CD14-positive monocyte (primary cell): ENCODE measurements at regions not wholly inside any gene's neighbourhood (a gene's known extent, or its start where the extent isn't known, plus 50 kb on each side); places are given as distances from the start of the nearest gene placed in this dataset.

ENCODE experiments used
- DNase-seq, 3 donors: peaks; one replicate each; pipeline ENCODE4 v3.0.0-alpha.2; 2011 to 2022
- H2AFZ ChIP-seq: 2 replicates; pipeline ENCODE4 v1.6.0; 2012; ENCODE audit warnings: mild to moderate bottlenecking, low read depth, low read length, inconsistent platforms; ENCODE audit not compliant: insufficient read depth, poor library complexity, severe bottlenecking
- H3K27ac ChIP-seq, 2 donors: 1 replicate in 1 of 2; 2 replicates in 1 of 2; pipeline ENCODE4 v1.5.1; 2012 to 2013; ENCODE audit warnings: low read length in 2 of 2, control low read depth in 1 of 2, inconsistent platforms in 1 of 2, low read depth in 1 of 2, mild to moderate bottlenecking in 1 of 2
- H3K27me3 ChIP-seq, 2 donors: one replicate each; pipeline versions ENCODE4 v1.6.0 to v1.6.1; 2011 to 2013; ENCODE audit warnings: low read length in 2 of 2; ENCODE audit not compliant: control insufficient read depth in 2 of 2, insufficient read depth in 2 of 2
- H3K36me3 ChIP-seq, 2 donors: replicated peaks in 1 of 2; 1 replicate in 1 of 2; 2 replicates in 1 of 2; pipeline versions ENCODE4 v1.5.1 to v1.6.1; 2012 to 2013; ENCODE audit warnings: low read length in 2 of 2, control low read depth in 1 of 2, inconsistent platforms in 1 of 2, mild to moderate bottlenecking in 1 of 2; ENCODE audit not compliant: insufficient read depth in 2 of 2, control insufficient read depth in 1 of 2
- H3K4me1 ChIP-seq, 2 donors: 1 replicate in 1 of 2; 2 replicates in 1 of 2; pipeline versions ENCODE4 v1.5.1 to v1.6.1; 2012 to 2013; ENCODE audit warnings: low read length in 2 of 2, control low read depth in 1 of 2, inconsistent platforms in 1 of 2, mild to moderate bottlenecking in 1 of 2, moderate library complexity in 1 of 2; ENCODE audit not compliant: insufficient read depth in 2 of 2, control insufficient read depth in 1 of 2
- H3K4me2 ChIP-seq: replicated peaks from 2 replicates; pipeline ENCODE3; 2012; ENCODE audit warnings: low read length, moderate library complexity, mild to moderate bottlenecking; ENCODE audit not compliant: poor library complexity, severe bottlenecking; ENCODE audit errors: extremely low read depth
- H3K4me3 ChIP-seq, 3 experiments: fragments of 200-600 bp in 1 of 3; sonication (generic) in 1 of 3; replicated peaks in 1 of 3; 1 replicate in 2 of 3; 2 replicates in 1 of 3; pipeline ENCODE4 v1.5.1; 2011 to 2013; ENCODE audit warnings: low read length in 3 of 3, mild to moderate bottlenecking in 3 of 3, control low read depth in 2 of 3, low read depth in 2 of 3, inconsistent platforms in 1 of 3, moderate library complexity in 1 of 3
- H3K79me2 ChIP-seq: 2 replicates; pipeline ENCODE4 v1.6.0; 2012; ENCODE audit warnings: mild to moderate bottlenecking, control low read depth, inconsistent platforms, low read length, moderate library complexity; ENCODE audit not compliant: insufficient read depth
- H3K9ac ChIP-seq: 2 replicates; pipeline ENCODE4 v1.6.0; 2017; ENCODE audit warnings: low read length, mild to moderate bottlenecking; ENCODE audit not compliant: insufficient read depth, poor library complexity, severe bottlenecking
- H3K9me3 ChIP-seq, 2 donors: replicated peaks in 1 of 2; 1 replicate in 1 of 2; 2 replicates in 1 of 2; pipeline versions ENCODE4 v1.5.1 to v1.6.1; 2012 to 2013; ENCODE audit warnings: low read length in 2 of 2, control low read depth in 1 of 2; ENCODE audit not compliant: control insufficient read depth in 1 of 2, insufficient read depth in 1 of 2
- H4K20me1 ChIP-seq: 2 replicates; pipeline ENCODE4 v1.6.0; 2012; ENCODE audit warnings: mild to moderate bottlenecking, low read length, control low read depth, moderate library complexity; ENCODE audit not compliant: insufficient read depth
- H3K27ac Mint-ChIP-seq, 7 donors: one replicate each; pipeline ENCODE4 v1.8.0; 2020; ENCODE audit warnings: mild to moderate bottlenecking in 7 of 7, mixed read lengths in 7 of 7, moderate library complexity in 6 of 7, inconsistent platforms in 2 of 7
- H3K27me3 Mint-ChIP-seq, 3 donors: one replicate each; pipeline ENCODE4 v1.8.0; 2021 to 2022; ENCODE audit warnings: low read depth in 3 of 3, mild to moderate bottlenecking in 3 of 3, mixed read lengths in 3 of 3, moderate library complexity in 3 of 3, inconsistent platforms in 1 of 3
- H3K36me3 Mint-ChIP-seq, 2 donors: one replicate each; pipeline ENCODE4 v1.8.0; 2020; ENCODE audit warnings: mixed read lengths in 2 of 2, inconsistent platforms in 1 of 2, mild to moderate bottlenecking in 1 of 2
- H3K4me1 Mint-ChIP-seq: one replicate; pipeline ENCODE4 v1.8.0; 2020; ENCODE audit warnings: mild to moderate bottlenecking, mixed read lengths
- H3K4me3 Mint-ChIP-seq, 2 donors: one replicate each; pipeline ENCODE4 v1.8.0; 2020; ENCODE audit warnings: mild to moderate bottlenecking in 2 of 2, mixed read lengths in 2 of 2, moderate library complexity in 1 of 2
- H3K9me3 Mint-ChIP-seq, 7 donors: one replicate each; pipeline ENCODE4 v1.8.0; 2020 to 2022; ENCODE audit warnings: mixed read lengths in 7 of 7, mild to moderate bottlenecking in 6 of 7, moderate library complexity in 6 of 7, inconsistent platforms in 2 of 7
- CTCF ChIP-seq: fragments of 200-600 bp; IDR thresholded peaks from one replicate; pipeline ENCODE4 v1.8.0; 2022; ENCODE audit warnings: antibody characterized with exemption, mild to moderate bottlenecking
- WGBS: methylation state at CpG from one replicate; pipeline ENCODE4 v1.1.5; 2013; ENCODE audit warnings: missing lambda C conversion rate; ENCODE audit not compliant: insufficient coverage; 5-methylcytosine and 5-hydroxymethylcytosine counted together
- intact Hi-C, 2 donors: fragments of 100-400 bp; cut with micrococcal nuclease; formaldehyde crosslinking; loops; one replicate each; pipeline versions ENCODE4 v1.15.0 to v1.15.1; 2023

- H3K4me1 ChIP-seq, result no peaks in the 10 kb centered on the region
- H3K27me3 ChIP-seq, result no peaks in the 10 kb centered on the region
- Mint-ChIP-seq H3K4me3 (no peak overlapping the region), H3K27ac (no peak overlapping the region), H3K4me1 (no peaks in the 10 kb centered on the region), H3K27me3 (peaks cover 0 to 2% (median 0%) of the 10 kb centered on the region in 3 donors), H3K36me3 (no peaks in the 10 kb centered on the region), H3K9me3 (peaks cover 4 to 18% (median 10%) of the 10 kb centered on the region in 7 donors)
- intact Hi-C loops, result no loop called here
- H3K27ac ChIP-seq, result no peak overlapping the region
- DNase-seq, result no peak
- no peak overlapping the region for H3K4me3 ChIP-seq
- no CpG with 5 or more reads among the region's 4 CpGs for WGBS
- no peaks in the 10 kb centered on the region for H3K79me2 ChIP-seq
- TF ChIP-seq CTCF, result no peak
- H2AFZ ChIP-seq, result no peak overlapping the region
- no peak overlapping the region for H3K9ac ChIP-seq
- no peaks in the 10 kb centered on the region for H3K36me3 ChIP-seq
- no peaks in the 10 kb centered on the region for H4K20me1 ChIP-seq
- no peak overlapping the region for H3K4me2 ChIP-seq
- H3K9me3 ChIP-seq, result peaks cover 3 to 10% of the 10 kb centered on the region in 2 donors
Observed at GRCh38 chr3:106528932-106529331, 660.1 kb upstream of the CBLB start.

GRCh38 chr3:106529738-106530137, 660.9 kb upstream of the CBLB start:
- Histone ChIP-seq H3K27me3 (no peaks in the 10 kb centered on the region), H3K27ac (no peak overlapping the region), H3K9ac (no peak overlapping the region), H3K36me3 (no peaks in the 10 kb centered on the region), H3K4me1 (no peaks in the 10 kb centered on the region), H3K9me3 (peaks cover 10 to 11% of the 10 kb centered on the region in 2 donors), H2AFZ (no peak overlapping the region), H3K4me2 (no peak overlapping the region), H4K20me1 (no peaks in the 10 kb centered on the region), H3K79me2 (no peaks in the 10 kb centered on the region), H3K4me3 (no peak overlapping the region)
- Mint-ChIP-seq H3K27ac (no peak overlapping the region), H3K9me3 (peaks cover 5 to 23% (median 10%) of the 10 kb centered on the region in 7 donors), H3K36me3 (peaks cover 0 to 2% of the 10 kb centered on the region in 2 donors), H3K27me3 (peaks cover 0 to 2% (median 0%) of the 10 kb centered on the region in 3 donors), H3K4me3 (no peak overlapping the region), H3K4me1 (peaks cover 3% of the 10 kb centered on the region)
- intact Hi-C loops, result no loop called here
- TF ChIP-seq CTCF, result no peak
- no peak for DNase-seq
